ENCODE measurements at regions not wholly inside any gene's neighbourhood (a gene's known extent, or its start where the extent isn't known, plus 50 kb on each side); places are given as distances from the start of the nearest gene placed in this dataset.

- H3K4me1 ChIP-seq = peaks cover 11% of the 10 kb centered on the region
- no peak overlapping the region for H3K9ac ChIP-seq
- H3K9me3 ChIP-seq = no peaks in the 10 kb centered on the region
- H3K27ac ChIP-seq = no peak overlapping the region
- H4K20me1 ChIP-seq = no peaks in the 10 kb centered on the region
- no peak overlapping the region for H3K4me3 ChIP-seq
- TF ChIP-seq Cebpa-rat (IDR thresholded peaks at IDR 0.05) = no peak
- no peaks in the 10 kb centered on the region for H3K36me3 ChIP-seq
- no peaks in the 10 kb centered on the region for H3K27me3 ChIP-seq
- no peak overlapping the region for H3K4me2 ChIP-seq
These were observed 100.6 kb downstream of the GLI2 start for GRCh38 chr2:120836281-120836680.

GRCh38 chr2:120840795-120841487 is 105.3 kb downstream of the GLI2 start:
- Histone ChIP-seq H4K20me1 (no peaks in the 10 kb centered on the region), H3K4me3 (no peak overlapping the region), H3K4me2 (no peak overlapping the region), H3K27me3 (no peaks in the 10 kb centered on the region), H3K4me1 (no peaks in the 10 kb centered on the region), H3K36me3 (no peaks in the 10 kb centered on the region), H3K9me3 (no peaks in the 10 kb centered on the region), H3K9ac (no peak overlapping the region), H3K27ac (no peak overlapping the region)
- TF ChIP-seq Cebpa-rat (IDR thresholded peaks at IDR 0.05) = no peak

- no peaks in the 10 kb centered on the region for H4K20me1 ChIP-seq
- H3K4me1 ChIP-seq = no peaks in the 10 kb centered on the region
- no peak overlapping the region for H3K4me3 ChIP-seq
- H3K9ac ChIP-seq = no peak overlapping the region
- TF ChIP-seq Cebpa-rat (IDR thresholded peaks at IDR 0.05) = no peak
- no peaks in the 10 kb centered on the region for H3K36me3 ChIP-seq
- no peaks in the 10 kb centered on the region for H3K27me3 ChIP-seq
- H3K9me3 ChIP-seq = no peaks in the 10 kb centered on the region
- no peak overlapping the region for H3K4me2 ChIP-seq
- H3K27ac ChIP-seq = no peak overlapping the region
These were observed 107.1 kb downstream of the GLI2 start for GRCh38 chr2:120842456-120843439.

DNA sequence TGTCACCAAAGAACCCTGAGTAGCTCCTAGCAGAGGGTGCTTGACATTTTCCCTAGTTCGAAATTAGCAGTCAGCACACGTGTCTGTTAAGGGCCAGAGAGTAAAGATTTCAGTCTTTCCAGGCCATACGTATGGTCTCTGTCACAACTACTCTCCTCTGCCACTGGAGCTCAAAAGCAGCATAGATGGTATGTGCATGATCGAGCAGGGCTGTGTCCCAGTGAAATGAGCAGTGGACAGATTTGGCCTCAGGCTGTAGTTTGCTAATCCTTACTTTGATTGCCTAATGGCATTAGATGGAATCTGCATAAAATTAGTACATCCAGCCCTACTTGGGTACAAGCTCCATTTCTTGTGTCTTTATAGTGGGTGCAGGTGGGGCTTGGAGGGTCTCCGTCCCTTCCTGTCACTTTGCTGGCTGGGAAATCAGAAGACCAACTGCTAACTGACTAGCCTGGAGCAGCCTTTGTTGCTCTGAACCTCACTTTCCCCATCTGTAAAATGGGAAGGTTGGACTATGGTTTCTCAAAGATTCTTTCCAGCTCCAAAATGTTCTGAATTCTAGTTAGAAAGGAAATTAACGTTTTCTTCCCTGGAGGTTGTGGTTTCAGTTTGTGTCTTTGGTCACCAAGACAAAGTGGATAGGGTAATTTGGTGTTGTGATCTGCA is 108.5 kb downstream of the GLI2 start:
- no peak overlapping the region for H3K4me2 ChIP-seq
- no peaks in the 10 kb centered on the region for H3K27me3 ChIP-seq
- no peak for TF ChIP-seq Cebpa-rat (IDR thresholded peaks at IDR 0.05)
- peaks cover under 1% of the 10 kb centered on the region; the same call in 1 of the 2 replicates for H3K9me3 ChIP-seq
- no peaks in the 10 kb centered on the region for H4K20me1 ChIP-seq
- H3K27ac ChIP-seq = no peak overlapping the region
- H3K4me1 ChIP-seq = no peaks in the 10 kb centered on the region
- no peak overlapping the region for H3K4me3 ChIP-seq
- H3K9ac ChIP-seq = no peak overlapping the region
- no peaks in the 10 kb centered on the region for H3K36me3 ChIP-seq

DNA sequence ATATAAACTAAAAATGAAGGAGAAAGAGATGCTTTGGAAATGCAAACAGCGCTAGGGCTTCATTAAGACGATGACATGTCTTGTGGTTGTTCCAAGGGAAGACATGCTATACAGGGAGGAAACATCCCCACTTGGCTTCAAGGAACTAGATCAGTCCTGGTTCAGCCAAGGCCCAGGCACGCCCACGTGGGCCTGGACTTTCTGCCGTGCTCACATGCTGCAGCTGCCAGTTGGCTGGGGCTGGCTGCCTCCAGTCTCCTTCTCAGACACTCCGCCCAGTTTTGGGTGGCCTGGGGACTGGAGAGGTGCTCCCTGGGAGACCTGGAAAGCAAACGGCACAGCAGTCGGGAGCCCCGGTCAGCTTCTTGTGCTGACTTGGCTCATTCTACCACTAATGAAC is 109.6 kb downstream of the GLI2 start:
- Histone ChIP-seq H3K9me3 (peaks cover 7% of the 10 kb centered on the region), H4K20me1 (no peaks in the 10 kb centered on the region), H3K27me3 (no peaks in the 10 kb centered on the region), H3K4me1 (no peaks in the 10 kb centered on the region), H3K9ac (no peak overlapping the region), H3K4me3 (no peak overlapping the region), H3K4me2 (no peak overlapping the region), H3K27ac (no peak overlapping the region), H3K36me3 (no peaks in the 10 kb centered on the region)
- TF ChIP-seq Cebpa-rat (IDR thresholded peaks at IDR 0.05) = no peak

GRCh38 chr2:120846406-120847095 is 110.9 kb downstream of the GLI2 start:
- no peak overlapping the region for H3K27ac ChIP-seq
- TF ChIP-seq Cebpa-rat (IDR thresholded peaks at IDR 0.05) = no peak
- no peaks in the 10 kb centered on the region for H3K27me3 ChIP-seq
- H3K4me2 ChIP-seq = no peak overlapping the region
- H3K4me1 ChIP-seq = no peaks in the 10 kb centered on the region
- no peak overlapping the region for H3K9ac ChIP-seq
- H3K36me3 ChIP-seq = no peaks in the 10 kb centered on the region
- H3K9me3 ChIP-seq = peaks cover 7% of the 10 kb centered on the region
- no peak overlapping the region for H3K4me3 ChIP-seq
- H4K20me1 ChIP-seq = no peaks in the 10 kb centered on the region

GRCh38 chr2:120847700-120848321 is 112.1 kb downstream of the GLI2 start:
- Histone ChIP-seq H3K4me3 (no peak overlapping the region), H3K4me2 (no peak overlapping the region), H3K27ac (no peak overlapping the region), H4K20me1 (no peaks in the 10 kb centered on the region), H3K27me3 (no peaks in the 10 kb centered on the region), H3K36me3 (no peaks in the 10 kb centered on the region), H3K9ac (no peak overlapping the region), H3K4me1 (no peaks in the 10 kb centered on the region), H3K9me3 (peaks cover 7% of the 10 kb centered on the region)
- no peak for TF ChIP-seq Cebpa-rat (IDR thresholded peaks at IDR 0.05)

DNA sequence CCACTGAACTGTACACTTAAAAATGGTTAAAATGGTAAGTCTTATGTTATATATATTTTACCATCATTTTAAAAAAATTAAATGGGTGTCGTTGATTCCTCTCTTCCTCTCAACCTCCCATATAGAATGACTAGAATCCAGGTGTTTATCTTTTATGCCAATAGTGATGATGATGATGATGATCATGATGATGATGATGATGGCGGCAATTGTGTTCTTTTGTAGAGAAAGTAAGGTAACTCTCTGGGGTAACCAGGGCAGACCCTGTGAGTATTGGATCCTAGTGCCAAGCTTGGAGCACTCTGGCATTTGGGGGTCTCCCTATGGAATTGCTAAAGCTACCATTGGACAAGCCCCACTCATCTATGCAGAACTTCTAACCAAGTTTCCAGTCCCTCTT is 113.6 kb downstream of the GLI2 start:
- no peak for TF ChIP-seq Cebpa-rat (IDR thresholded peaks at IDR 0.05)
- H3K4me1 ChIP-seq = peaks cover 9% of the 10 kb centered on the region
- no peaks in the 10 kb centered on the region for H4K20me1 ChIP-seq
- H3K27me3 ChIP-seq = no peaks in the 10 kb centered on the region
- no peak overlapping the region for H3K27ac ChIP-seq
- H3K4me3 ChIP-seq = no peak overlapping the region
- H3K36me3 ChIP-seq = no peaks in the 10 kb centered on the region
- peaks cover 7% of the 10 kb centered on the region for H3K9me3 ChIP-seq
- H3K4me2 ChIP-seq = no peak overlapping the region
- H3K9ac ChIP-seq = no peak overlapping the region

DNA sequence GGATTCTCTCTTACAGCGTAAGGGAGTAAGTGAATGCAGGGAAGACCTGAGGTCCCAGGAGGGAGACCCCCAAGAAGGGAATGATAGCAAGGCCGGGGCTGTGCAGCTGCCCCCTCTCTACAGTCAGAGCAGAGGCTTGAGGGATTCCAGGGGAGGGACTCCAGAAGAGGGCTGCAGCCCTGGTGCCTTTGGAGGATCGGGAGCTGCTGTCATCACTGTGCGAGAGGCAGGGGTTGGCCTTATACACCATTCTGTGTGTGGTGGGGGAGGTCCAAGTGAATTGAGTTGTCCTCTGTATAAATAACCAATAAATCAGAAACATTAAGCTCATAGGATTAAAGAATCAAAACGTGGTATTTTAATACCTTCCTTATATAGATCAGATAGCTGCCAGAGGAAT is 114.9 kb downstream of the GLI2 start:
- H3K4me1 ChIP-seq = peaks cover 22% of the 10 kb centered on the region
- no peaks in the 10 kb centered on the region for H3K36me3 ChIP-seq
- no peaks in the 10 kb centered on the region for H3K27me3 ChIP-seq
- H3K27ac ChIP-seq = no peak overlapping the region
- no peak for TF ChIP-seq Cebpa-rat (IDR thresholded peaks at IDR 0.05)
- no peak overlapping the region for H3K4me3 ChIP-seq
- H3K4me2 ChIP-seq = no peak overlapping the region
- no peaks in the 10 kb centered on the region for H4K20me1 ChIP-seq
- no peak overlapping the region for H3K9ac ChIP-seq
- H3K9me3 ChIP-seq = peaks cover 7% of the 10 kb centered on the region
